ENCODE measurements at regions not wholly inside any gene's neighbourhood (a gene's known extent, or its start where the extent isn't known, plus 50 kb on each side); places are given as distances from the start of the nearest gene placed in this dataset.

GRCh38 chr13:107901996-107902562 lies 313.3 kb downstream of the LIG4 start:
- ATAC-seq (no peak), DNase-seq (no peak)
- Histone ChIP-seq H3K4me3 (ENCODE audit: low read length) (no peak overlapping the region), H3K27me3 (ENCODE audit: control insufficient read depth, insufficient read depth, low read length) (no peaks in the 10 kb centered on the region), H3K36me3 (ENCODE audit: control insufficient read depth, insufficient read depth, low read length) (no peaks in the 10 kb centered on the region), H3K9me3 (ENCODE audit: control insufficient read depth, insufficient read depth, low read length) (peaks cover 6% of the 10 kb centered on the region), H3K27ac (ENCODE audit: low read length) (no peak overlapping the region), H3K4me1 (ENCODE audit: control insufficient read depth, insufficient read depth, low read length) (no peaks in the 10 kb centered on the region)
- 80% methylated on average over 3 of the region's 3 CpGs for WGBS (ENCODE audit: insufficient coverage)
- Mint-ChIP-seq H3K9me3 (peaks cover 7 to 8% of the 10 kb centered on the region in 2 donors), H3K4me3 (no peak overlapping the region), H3K36me3 (no peaks in the 10 kb centered on the region), H3K4me1 (no peaks in the 10 kb centered on the region), H3K27me3 (ENCODE audit: low read depth in 2 of 2) (no peaks in the 10 kb centered on the region), H3K27ac (no peak overlapping the region)
- no peak for TF ChIP-seq CTCF (IDR thresholded peaks at IDR 0.05)
- intact Hi-C loops (cut with micrococcal nuclease) = no loop called here

GRCh38 chr13:107901230-107901629 lies 314.1 kb downstream of the LIG4 start:
- H3K9me3 Mint-ChIP-seq = peaks cover 7 to 8% of the 10 kb centered on the region in 2 donors
- no peak overlapping the region for H3K4me3 Mint-ChIP-seq
- H3K36me3 ChIP-seq (ENCODE audit: control insufficient read depth, insufficient read depth, low read length) = no peaks in the 10 kb centered on the region
- no peaks in the 10 kb centered on the region for H3K36me3 Mint-ChIP-seq
- H3K27ac ChIP-seq (ENCODE audit: low read length) = no peak overlapping the region
- H3K4me3 ChIP-seq (ENCODE audit: low read length) = no peak overlapping the region
- intact Hi-C loops (cut with micrococcal nuclease) = no loop called here
- H3K9me3 ChIP-seq (ENCODE audit: control insufficient read depth, insufficient read depth, low read length) = peaks cover 6% of the 10 kb centered on the region
- H3K27ac Mint-ChIP-seq = no peak overlapping the region
- H3K27me3 Mint-ChIP-seq (ENCODE audit: low read depth in 2 of 2) = no peaks in the 10 kb centered on the region
- H3K27me3 ChIP-seq (ENCODE audit: control insufficient read depth, insufficient read depth, low read length) = no peaks in the 10 kb centered on the region
- ATAC-seq = no peak
- 79% methylated on average over 2 of the region's 2 CpGs for WGBS (ENCODE audit: insufficient coverage)
- TF ChIP-seq CTCF (IDR thresholded peaks at IDR 0.05) = no peak
- DNase-seq = no peak
- no peaks in the 10 kb centered on the region for H3K4me1 ChIP-seq (ENCODE audit: control insufficient read depth, insufficient read depth, low read length)
- no peaks in the 10 kb centered on the region for H3K4me1 Mint-ChIP-seq

GRCh38 chr13:107900775-107901174 lies 314.6 kb downstream of the LIG4 start:
- intact Hi-C loops (cut with micrococcal nuclease) = no loop called here
- TF ChIP-seq CTCF (IDR thresholded peaks at IDR 0.05) = no peak
- H3K9me3 Mint-ChIP-seq = peaks cover 7 to 8% of the 10 kb centered on the region in 2 donors
- no peak overlapping the region for H3K4me3 ChIP-seq (ENCODE audit: low read length)
- DNase-seq (no peak), ATAC-seq (no peak)
- no peaks in the 10 kb centered on the region for H3K27me3 ChIP-seq (ENCODE audit: control insufficient read depth, insufficient read depth, low read length)
- no peaks in the 10 kb centered on the region for H3K36me3 ChIP-seq (ENCODE audit: control insufficient read depth, insufficient read depth, low read length)
- H3K36me3 Mint-ChIP-seq = no peaks in the 10 kb centered on the region
- no peaks in the 10 kb centered on the region for H3K27me3 Mint-ChIP-seq (ENCODE audit: low read depth in 2 of 2)
- no peak overlapping the region for H3K4me3 Mint-ChIP-seq
- no peaks in the 10 kb centered on the region for H3K4me1 ChIP-seq (ENCODE audit: control insufficient read depth, insufficient read depth, low read length)
- no peak overlapping the region for H3K27ac Mint-ChIP-seq
- no peaks in the 10 kb centered on the region for H3K4me1 Mint-ChIP-seq
- H3K27ac ChIP-seq (ENCODE audit: low read length) = no peak overlapping the region
- 50% methylated on average over 1 of the region's 2 CpGs for WGBS (ENCODE audit: insufficient coverage)
- peaks cover 6% of the 10 kb centered on the region for H3K9me3 ChIP-seq (ENCODE audit: control insufficient read depth, insufficient read depth, low read length)

- Histone ChIP-seq H3K4me1 (ENCODE audit: control insufficient read depth, insufficient read depth, low read length) (no peaks in the 10 kb centered on the region), H3K27ac (ENCODE audit: low read length) (no peak overlapping the region), H3K4me3 (ENCODE audit: low read length) (no peak overlapping the region), H3K9me3 (ENCODE audit: control insufficient read depth, insufficient read depth, low read length) (no peaks in the 10 kb centered on the region), H3K27me3 (ENCODE audit: control insufficient read depth, insufficient read depth, low read length) (no peaks in the 10 kb centered on the region), H3K36me3 (ENCODE audit: control insufficient read depth, insufficient read depth, low read length) (no peaks in the 10 kb centered on the region)
- Mint-ChIP-seq H3K27ac (no peak overlapping the region), H3K4me1 (no peaks in the 10 kb centered on the region), H3K27me3 (ENCODE audit: low read depth in 2 of 2) (no peaks in the 10 kb centered on the region), H3K4me3 (no peak overlapping the region), H3K36me3 (no peaks in the 10 kb centered on the region), H3K9me3 (peaks cover 9 to 30% of the 10 kb centered on the region in 2 donors)
- no peak for TF ChIP-seq CTCF (IDR thresholded peaks at IDR 0.05)
- ATAC-seq = no peak
- no peak for DNase-seq
- WGBS (ENCODE audit: insufficient coverage) = 88% methylated on average over 2 of the region's 2 CpGs
- intact Hi-C loops (cut with micrococcal nuclease) = no loop called here
These were observed 329.2 kb downstream of the LIG4 start for GRCh38 chr13:107886118-107886517.

Measured in natural killer cell (primary cell).